B cell (primary cell): ENCODE measurements at regions not wholly inside any gene's neighbourhood (a gene's known extent, or its start where the extent isn't known, plus 50 kb on each side); places are given as distances from the start of the nearest gene placed in this dataset.

Experiments
- ATAC-seq: fragments of 200-7000 bp; cut with Tn5 transposase; one replicate; pipeline ENCODE4 v1.10.0; 2021; ENCODE audit warnings: low read depth, mild to moderate bottlenecking, moderate number of reproducible peaks, moderate library complexity
- CTCF ChIA-PET: fragments of 350-600 bp; sonication (Branson Sonifier 250); formaldehyde crosslinking; loops from one replicate; lab custom pipeline; 2021; ENCODE audit warnings: antibody characterized with exemption, inconsistent platforms; lab: Charles Lee
- POLR2A ChIA-PET: fragments of 350-600 bp; sonication (Branson Sonifier 250); formaldehyde crosslinking; loops from one replicate; lab custom pipeline; 2021; ENCODE audit warnings: antibody characterized with exemption; lab: Charles Lee
- DNase-seq: peaks from one replicate; pipeline ENCODE4 v3.0.0; 2013
- H2AFZ ChIP-seq: 2 replicates; pipeline ENCODE4 v1.6.1; 2012; ENCODE audit warnings: mild to moderate bottlenecking, low read depth, low read length; ENCODE audit not compliant: insufficient read depth, poor library complexity, severe bottlenecking
- H3K27ac ChIP-seq, 2 donors: 1 replicate in 1 of 2; 2 replicates in 1 of 2; pipeline ENCODE4 v1.5.1; 2012 to 2013; ENCODE audit warnings: low read length in 2 of 2, mild to moderate bottlenecking in 2 of 2, moderate library complexity in 1 of 2
- H3K27me3 ChIP-seq, 4 experiments: fragments of 200-600 bp in 1 of 4; sonication (generic) in 1 of 4; replicated peaks in 1 of 4; 1 replicate in 2 of 4; 2 replicates in 2 of 4; pipeline versions ENCODE4 v1.6.1 to v1.7.0; 2013 to 2016; ENCODE audit warnings: low read length in 3 of 4, mild to moderate bottlenecking in 2 of 4, mixed read lengths in 1 of 4, moderate library complexity in 1 of 4; ENCODE audit not compliant: insufficient read depth in 4 of 4, control insufficient read depth in 3 of 4; ENCODE audit errors: control extremely low read depth in 1 of 4
- H3K36me3 ChIP-seq, 2 experiments: replicated peaks in 1 of 2; 1 replicate in 1 of 2; 2 replicates in 1 of 2; pipeline versions ENCODE4 v1.6.1 to v1.7.1; 2013; ENCODE audit warnings: low read length in 1 of 2; ENCODE audit not compliant: insufficient read depth in 2 of 2, control insufficient read depth in 1 of 2; ENCODE audit errors: control extremely low read depth in 1 of 2, extremely low read depth in 1 of 2
- H3K4me1 ChIP-seq, 2 donors: fragments of 200-600 bp in 1 of 2; sonication (generic) in 1 of 2; 1 replicate in 1 of 2; 2 replicates in 1 of 2; pipeline versions ENCODE4 v1.5.1 to v1.6.1; 2013 to 2017; ENCODE audit warnings: low read length in 2 of 2; ENCODE audit not compliant: control insufficient read depth in 2 of 2, insufficient read depth in 2 of 2
- H3K4me2 ChIP-seq: replicated peaks from 2 replicates; pipeline ENCODE3; 2012; ENCODE audit warnings: mild to moderate bottlenecking, low read depth, low read length; ENCODE audit not compliant: poor library complexity, severe bottlenecking
- H3K4me3 ChIP-seq, 5 experiments: fragments of 200-600 bp in 1 of 5; sonication (generic) in 1 of 5; 1 replicate in 3 of 5; 2 replicates in 2 of 5; pipeline versions ENCODE4 v1.5.1 to v1.7.0; 2011 to 2016; ENCODE audit warnings: low read length in 4 of 5, mild to moderate bottlenecking in 4 of 5, low read depth in 2 of 5, control low read depth in 1 of 5, moderate library complexity in 1 of 5; ENCODE audit not compliant: insufficient read depth in 1 of 5; ENCODE audit errors: control extremely low read depth in 1 of 5, extremely low read depth in 1 of 5
- H3K79me2 ChIP-seq: fragments of 200-600 bp; sonication (generic); one replicate; pipeline ENCODE4 v1.6.0; 2016; ENCODE audit warnings: low read length; ENCODE audit not compliant: control insufficient read depth, insufficient read depth
- H3K9ac ChIP-seq: fragments of 200-600 bp; sonication (generic); 2 replicates; pipeline ENCODE4 v1.6.1; 2017; ENCODE audit warnings: mild to moderate bottlenecking, low read length, moderate library complexity
- H3K9me3 ChIP-seq, 3 donors: one replicate each; pipeline versions ENCODE4 v1.6.1 to v1.7.1; 2013; ENCODE audit warnings: low read length in 2 of 3; ENCODE audit not compliant: control insufficient read depth in 2 of 3, insufficient read depth in 1 of 3; ENCODE audit errors: control extremely low read depth in 1 of 3
- H4K20me1 ChIP-seq: 2 replicates; pipeline ENCODE4 v1.6.0; 2012; ENCODE audit warnings: mild to moderate bottlenecking, low read length; ENCODE audit not compliant: insufficient read depth, control insufficient read depth, poor library complexity, severe bottlenecking
- H3K27ac Mint-ChIP-seq: one replicate; pipeline ENCODE4 v1.8.0; 2021; ENCODE audit warnings: mixed read lengths
- H3K27me3 Mint-ChIP-seq: one replicate; pipeline ENCODE4 v1.8.0; 2021; ENCODE audit warnings: mixed read lengths
- H3K4me1 Mint-ChIP-seq: one replicate; pipeline ENCODE4 v1.8.0; 2021; ENCODE audit warnings: mixed read lengths
- H3K4me3 Mint-ChIP-seq: one replicate; pipeline ENCODE4 v1.8.0; 2021; ENCODE audit warnings: mixed read lengths
- H3K9me3 Mint-ChIP-seq: one replicate; pipeline ENCODE4 v1.8.0; 2022; ENCODE audit warnings: mixed read lengths; ENCODE audit not compliant: insufficient read depth
- CTCF ChIP-seq: fragments of 200-600 bp; IDR thresholded peaks from one replicate; pipeline ENCODE4 v1.8.0; 2022; ENCODE audit warnings: antibody characterized with exemption, mild to moderate bottlenecking
- EZH2 ChIP-seq: IDR thresholded peaks from 2 replicates; pipeline ENCODE4 v1.6.1; 2012; ENCODE audit warnings: borderline replicate concordance, low read depth, mild to moderate bottlenecking, moderate library complexity, low read length; ENCODE audit not compliant: insufficient read depth, poor library complexity, severe bottlenecking
- WGBS: methylation state at CpG from one replicate; pipeline ENCODE4 v1.1.5; 2013; ENCODE audit warnings: missing lambda C conversion rate; ENCODE audit not compliant: insufficient coverage; 5-methylcytosine and 5-hydroxymethylcytosine counted together
- intact Hi-C: fragments of 100-400 bp; cut with micrococcal nuclease; formaldehyde crosslinking; loops from one replicate; pipeline ENCODE4 v1.10.0; 2022

DNA sequence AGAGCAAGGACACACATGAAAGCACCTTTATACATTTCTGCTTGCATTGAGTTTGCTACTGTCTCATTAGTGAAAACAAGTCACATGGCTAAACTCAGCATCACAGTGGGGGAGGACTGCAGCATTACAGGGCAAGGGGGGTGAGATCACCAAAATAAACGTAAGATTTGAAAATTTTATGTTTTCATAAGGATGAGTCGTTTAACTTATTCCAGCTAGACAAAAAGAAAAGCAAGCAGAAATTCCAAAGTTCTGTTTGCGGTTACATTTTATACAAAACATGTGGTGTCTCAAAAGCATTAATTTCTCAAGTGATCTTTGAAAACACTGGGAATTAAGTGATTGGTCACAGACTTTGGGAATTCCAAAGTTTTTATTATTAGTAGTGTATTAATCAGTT is 261.4 kb upstream of the RXFP2 start:
- Histone ChIP-seq H3K4me1 (no peaks in the 10 kb centered on the region), H3K9me3 (peaks cover 0 to 7% (median 0%) of the 10 kb centered on the region in 3 donors), H3K4me2 (no peak overlapping the region), H3K27me3 (no peaks in the 10 kb centered on the region), H2AFZ (no peak overlapping the region), H3K79me2 (no peaks in the 10 kb centered on the region), H3K9ac (no peak overlapping the region), H3K4me3 (no peak overlapping the region), H4K20me1 (no peaks in the 10 kb centered on the region), H3K27ac (no peak overlapping the region), H3K36me3 (no peaks in the 10 kb centered on the region)
- H3K27ac Mint-ChIP-seq = no peak overlapping the region
- H3K9me3 Mint-ChIP-seq = no peaks in the 10 kb centered on the region
- TF ChIP-seq CTCF = no peak
- TF ChIP-seq EZH2 = no peak
- no peak overlapping the region for H3K4me3 Mint-ChIP-seq
- H3K27me3 Mint-ChIP-seq = no peaks in the 10 kb centered on the region
- no peaks in the 10 kb centered on the region for H3K4me1 Mint-ChIP-seq
- CTCF ChIA-PET = no interaction called here
- ATAC-seq = no peak
- intact Hi-C loops = no loop called here
- DNase-seq = no peak
- WGBS = no CpG with 5 or more reads among the region's 3 CpGs
- POLR2A ChIA-PET = no interaction called here

- ChIA-PET CTCF (interaction anchor here (1.0 kb wide), 1 partner anchor 56 kb away, joined by 3 read pairs; no protein-coding TSS in a partner anchor), POLR2A (no interaction called here)
- Mint-ChIP-seq H3K27me3 (no peaks in the 10 kb centered on the region), H3K4me1 (no peaks in the 10 kb centered on the region), H3K4me3 (no peak overlapping the region), H3K27ac (no peak overlapping the region), H3K9me3 (no peaks in the 10 kb centered on the region)
- Histone ChIP-seq H3K9ac (no peak overlapping the region), H4K20me1 (no peaks in the 10 kb centered on the region), H3K9me3 (no peaks in the 10 kb centered on the region), H3K4me1 (no peaks in the 10 kb centered on the region), H2AFZ (no peak overlapping the region), H3K36me3 (no peaks in the 10 kb centered on the region), H3K4me3 (no peak overlapping the region), H3K4me2 (no peak overlapping the region), H3K79me2 (no peaks in the 10 kb centered on the region), H3K27ac (no peak overlapping the region), H3K27me3 (no peaks in the 10 kb centered on the region)
- no peak for DNase-seq
- intact Hi-C loops = no loop called here
- TF ChIP-seq EZH2 (no peak), CTCF (no peak)
- no CpG with 5 or more reads among the region's 2 CpGs for WGBS
- no peak for ATAC-seq
Measured at GRCh38 chr13:31485183-31485582, 254.1 kb upstream of the RXFP2 start.
